ENCODE measurements at regions not wholly inside any gene's neighbourhood (a gene's known extent, or its start where the extent isn't known, plus 50 kb on each side); places are given as distances from the start of the nearest gene placed in this dataset.

DNA sequence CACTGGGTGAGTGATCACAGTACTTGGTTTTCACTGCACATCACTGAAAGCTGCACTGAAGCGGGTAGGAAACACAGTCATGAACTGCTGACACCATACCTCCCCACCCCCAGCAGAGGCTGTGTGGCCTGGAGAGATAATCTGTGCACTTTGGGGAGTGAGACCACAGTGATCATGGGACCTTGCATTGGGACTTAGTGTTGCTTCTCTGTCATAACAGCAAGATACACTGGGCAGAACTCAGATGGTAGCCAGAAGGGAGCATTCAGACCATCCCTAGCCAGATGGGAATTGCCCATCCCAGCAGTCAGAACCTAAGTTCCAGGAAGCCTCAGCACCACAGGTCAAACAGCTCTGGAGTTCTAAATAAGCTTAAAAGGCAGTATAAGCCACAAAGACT, 346.4 kb upstream of the TMEM229A start:
- H3K27ac Mint-ChIP-seq, result no peak overlapping the region

DNA sequence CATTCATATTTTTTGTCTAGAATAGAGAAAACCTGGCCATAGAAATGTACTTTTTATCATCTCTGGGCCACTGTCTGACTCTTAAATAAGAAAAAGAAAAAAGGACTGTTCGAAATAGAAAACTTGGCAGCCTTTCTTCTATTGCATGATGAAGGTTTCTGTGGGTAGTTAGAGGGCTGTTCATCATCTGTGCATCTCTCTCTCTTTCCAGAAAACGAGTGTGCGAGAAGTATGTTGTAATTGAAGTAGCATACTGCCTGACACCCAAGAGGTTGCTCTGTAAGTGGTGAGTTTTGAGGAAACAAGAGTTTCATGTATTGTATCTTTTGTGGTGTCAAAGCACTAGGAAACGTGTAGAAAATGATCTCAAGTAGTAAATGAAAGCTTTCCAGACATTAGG, 343.2 kb upstream of the TMEM229A start:
- Mint-ChIP-seq H3K4me1 (no peaks in the 10 kb centered on the region), H3K36me3 (ENCODE audit: low read depth) (no peaks in the 10 kb centered on the region), H3K9me3 (no peaks in the 10 kb centered on the region), H3K27me3 (ENCODE audit: low read depth) (no peaks in the 10 kb centered on the region), H3K27ac (no peak overlapping the region), H3K4me3 (no peak overlapping the region)
- TF ChIP-seq, protein P1, sequence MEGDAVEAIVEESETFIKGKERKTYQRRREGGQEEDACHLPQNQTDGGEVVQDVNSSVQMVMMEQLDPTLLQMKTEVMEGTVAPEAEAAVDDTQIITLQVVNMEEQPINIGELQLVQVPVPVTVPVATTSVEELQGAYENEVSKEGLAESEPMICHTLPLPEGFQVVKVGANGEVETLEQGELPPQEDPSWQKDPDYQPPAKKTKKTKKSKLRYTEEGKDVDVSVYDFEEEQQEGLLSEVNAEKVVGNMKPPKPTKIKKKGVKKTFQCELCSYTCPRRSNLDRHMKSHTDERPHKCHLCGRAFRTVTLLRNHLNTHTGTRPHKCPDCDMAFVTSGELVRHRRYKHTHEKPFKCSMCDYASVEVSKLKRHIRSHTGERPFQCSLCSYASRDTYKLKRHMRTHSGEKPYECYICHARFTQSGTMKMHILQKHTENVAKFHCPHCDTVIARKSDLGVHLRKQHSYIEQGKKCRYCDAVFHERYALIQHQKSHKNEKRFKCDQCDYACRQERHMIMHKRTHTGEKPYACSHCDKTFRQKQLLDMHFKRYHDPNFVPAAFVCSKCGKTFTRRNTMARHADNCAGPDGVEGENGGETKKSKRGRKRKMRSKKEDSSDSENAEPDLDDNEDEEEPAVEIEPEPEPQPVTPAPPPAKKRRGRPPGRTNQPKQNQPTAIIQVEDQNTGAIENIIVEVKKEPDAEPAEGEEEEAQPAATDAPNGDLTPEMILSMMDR (IDR thresholded peaks at IDR 0.05; ENCODE audit: unreplicated experiment in 3 of 3), result no peak

More for the DNA sequence above, 346.4 kb upstream of the TMEM229A start:
- TF ChIP-seq, protein P1 (IDR thresholded peaks at IDR 0.05; ENCODE audit: unreplicated experiment in 3 of 3), result no peak
- Mint-ChIP-seq H3K36me3 (ENCODE audit: low read depth) (no peaks in the 10 kb centered on the region), H3K27me3 (ENCODE audit: low read depth) (no peaks in the 10 kb centered on the region), H3K4me1 (no peaks in the 10 kb centered on the region), H3K4me3 (no peak overlapping the region), H3K9me3 (no peaks in the 10 kb centered on the region)

DNA sequence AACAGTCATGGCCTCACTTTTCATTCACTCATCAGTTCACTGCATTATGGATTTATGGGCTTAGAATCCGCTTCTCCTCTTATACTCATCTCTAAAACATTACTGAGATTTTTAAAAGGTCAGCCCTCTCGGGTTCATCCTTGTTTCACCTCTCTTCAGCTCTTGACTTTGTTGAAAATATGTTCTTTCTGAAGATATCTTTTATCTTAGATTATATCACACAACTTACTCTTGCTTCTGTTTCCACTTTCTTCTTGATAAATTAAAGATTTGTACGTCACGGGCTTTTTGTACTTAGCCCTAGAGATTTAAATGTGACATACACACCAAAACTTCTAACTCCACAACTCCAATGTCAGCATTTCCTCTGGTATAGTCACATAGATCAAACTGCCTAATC, 342.5 kb upstream of the TMEM229A start:
- no peaks in the 10 kb centered on the region for H3K4me1 Mint-ChIP-seq
- H3K27me3 Mint-ChIP-seq (ENCODE audit: low read depth), result no peaks in the 10 kb centered on the region
- H3K4me3 Mint-ChIP-seq, result no peak overlapping the region
- no peaks in the 10 kb centered on the region for H3K36me3 Mint-ChIP-seq (ENCODE audit: low read depth)
- TF ChIP-seq, protein P1 (IDR thresholded peaks at IDR 0.05; ENCODE audit: unreplicated experiment in 3 of 3), result no peak
- H3K27ac Mint-ChIP-seq, result no peak overlapping the region
- H3K9me3 Mint-ChIP-seq, result no peaks in the 10 kb centered on the region

DNA sequence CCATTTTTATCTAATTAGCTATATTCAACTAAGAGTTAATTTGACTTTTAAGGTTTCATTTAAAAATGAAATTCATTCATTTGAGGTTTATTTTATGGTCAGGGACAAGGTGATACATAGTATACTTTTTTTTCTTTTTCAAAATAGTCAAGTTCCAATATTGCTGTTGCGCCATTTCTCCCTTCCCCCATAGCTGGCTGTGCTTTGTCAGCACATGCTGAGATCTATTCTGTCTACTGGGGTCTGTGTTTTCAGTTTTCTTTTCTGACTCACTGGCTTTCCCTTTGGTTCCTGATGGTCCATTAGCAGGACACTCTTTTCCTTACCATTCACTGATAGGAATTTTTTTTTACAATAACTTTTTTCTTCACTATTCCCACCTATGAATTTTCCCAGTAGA, 336.4 kb upstream of the TMEM229A start:
- no peaks in the 10 kb centered on the region for H3K36me3 Mint-ChIP-seq (ENCODE audit: low read depth)
- no peak overlapping the region for H3K27ac Mint-ChIP-seq
- H3K4me3 Mint-ChIP-seq, result no peak overlapping the region
- peaks cover 3% of the 10 kb centered on the region for H3K9me3 Mint-ChIP-seq
- no peaks in the 10 kb centered on the region for H3K4me1 Mint-ChIP-seq
- TF ChIP-seq, protein P1 (IDR thresholded peaks at IDR 0.05; ENCODE audit: unreplicated experiment in 3 of 3), result no peak
- H3K27me3 Mint-ChIP-seq (ENCODE audit: low read depth), result no peaks in the 10 kb centered on the region

DNA sequence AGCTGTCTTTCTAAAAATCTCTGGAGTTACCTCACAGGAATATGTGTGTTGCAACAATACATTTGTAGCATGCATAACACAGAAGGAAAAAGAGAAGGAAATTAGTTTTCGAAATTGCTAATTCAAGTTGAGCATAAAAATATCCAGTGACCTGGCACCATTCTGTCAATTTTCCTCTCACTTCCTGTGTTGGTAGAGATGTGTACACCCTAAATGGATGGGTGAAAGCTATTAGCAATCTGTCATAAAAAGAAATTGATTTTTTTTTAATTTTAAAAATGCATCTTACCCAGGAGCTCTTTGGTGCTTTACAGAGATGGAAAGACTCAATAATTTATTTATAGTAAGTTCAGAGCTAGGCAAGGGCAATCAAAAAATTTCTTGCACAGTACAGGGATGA, 333.3 kb upstream of the TMEM229A start:
- no peaks in the 10 kb centered on the region for H3K27me3 Mint-ChIP-seq (ENCODE audit: low read depth)
- TF ChIP-seq, protein P1 (IDR thresholded peaks at IDR 0.05; ENCODE audit: unreplicated experiment in 3 of 3), result no peak
- no peaks in the 10 kb centered on the region for H3K4me1 Mint-ChIP-seq
- H3K4me3 Mint-ChIP-seq, result no peak overlapping the region
- no peaks in the 10 kb centered on the region for H3K36me3 Mint-ChIP-seq (ENCODE audit: low read depth)
- H3K9me3 Mint-ChIP-seq, result peaks cover 7% of the 10 kb centered on the region
- H3K27ac Mint-ChIP-seq, result no peak overlapping the region

DNA sequence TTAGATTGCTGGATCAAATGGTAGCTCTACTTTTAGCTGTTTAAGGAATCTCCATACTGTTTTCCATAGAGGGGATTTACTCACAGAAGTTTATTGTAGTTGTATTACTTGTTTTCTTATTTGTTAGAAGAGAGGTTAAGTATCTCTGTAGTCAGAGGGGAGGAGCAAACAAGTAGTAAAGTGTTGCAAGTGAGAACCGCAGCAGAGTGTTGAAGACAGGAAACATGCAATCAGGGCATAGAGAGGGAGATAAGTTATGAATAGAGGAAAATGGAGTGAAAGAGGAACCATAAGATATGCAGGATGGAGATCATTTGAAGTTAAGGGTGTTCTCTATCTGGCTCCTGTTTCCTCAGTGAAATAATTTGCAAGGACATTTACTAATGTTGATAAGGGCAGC, 331.4 kb upstream of the TMEM229A start:
- Mint-ChIP-seq H3K4me3 (no peak overlapping the region), H3K27me3 (ENCODE audit: low read depth) (no peaks in the 10 kb centered on the region), H3K27ac (no peak overlapping the region), H3K36me3 (ENCODE audit: low read depth) (no peaks in the 10 kb centered on the region), H3K9me3 (peaks cover 9% of the 10 kb centered on the region), H3K4me1 (no peaks in the 10 kb centered on the region)
- TF ChIP-seq, protein P1 (IDR thresholded peaks at IDR 0.05; ENCODE audit: unreplicated experiment in 3 of 3), result no peak
